OCI-LY7 (cell line): ENCODE measurements at regions not wholly inside any gene's neighbourhood (a gene's known extent, or its start where the extent isn't known, plus 50 kb on each side); places are given as distances from the start of the nearest gene placed in this dataset.

ENCODE experiments used
- EZH2phosphoT487 ChIP-seq: fragments of 200-600 bp; sonication (generic); IDR thresholded peaks from 2 replicates; pipeline ENCODE4 v1.6.1; 2018; ENCODE audit warnings: low read depth, borderline replicate concordance, mild to moderate bottlenecking, mixed run types, antibody characterized with exemption, low read length, moderate library complexity, mixed read lengths
- TF ChIP-seq, protein P1 (sequence below): fragments of 200-600 bp; sonication (generic); conservative IDR thresholded peaks from 2 replicates; pipeline ENCODE4 v1.5.1; 2014; ENCODE audit warnings: mild to moderate bottlenecking, antibody characterized with exemption, low read length, moderate library complexity, mixed read lengths

DNA sequence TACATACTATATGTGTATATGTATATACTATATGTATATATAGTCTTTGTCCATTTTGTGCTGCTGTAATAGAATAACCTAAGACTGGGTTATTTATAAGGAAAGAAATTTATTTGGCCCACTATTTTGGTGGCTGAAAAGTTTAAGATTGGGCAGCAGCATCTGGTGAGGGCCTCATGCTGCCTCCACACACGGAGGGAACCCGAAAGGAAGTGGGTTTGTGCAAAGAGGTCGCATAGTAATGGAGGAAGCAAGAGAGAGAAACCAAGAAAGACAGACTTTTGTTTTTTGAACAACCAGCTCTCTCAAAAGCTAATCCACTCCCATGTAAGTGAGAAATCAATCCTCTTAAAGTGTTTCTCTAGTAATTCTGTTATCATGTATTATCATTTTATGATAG is 1147.3 kb downstream of the NCAM2 start:
- TF ChIP-seq EZH2phosphoT487: no peak
- TF ChIP-seq, protein P1, sequence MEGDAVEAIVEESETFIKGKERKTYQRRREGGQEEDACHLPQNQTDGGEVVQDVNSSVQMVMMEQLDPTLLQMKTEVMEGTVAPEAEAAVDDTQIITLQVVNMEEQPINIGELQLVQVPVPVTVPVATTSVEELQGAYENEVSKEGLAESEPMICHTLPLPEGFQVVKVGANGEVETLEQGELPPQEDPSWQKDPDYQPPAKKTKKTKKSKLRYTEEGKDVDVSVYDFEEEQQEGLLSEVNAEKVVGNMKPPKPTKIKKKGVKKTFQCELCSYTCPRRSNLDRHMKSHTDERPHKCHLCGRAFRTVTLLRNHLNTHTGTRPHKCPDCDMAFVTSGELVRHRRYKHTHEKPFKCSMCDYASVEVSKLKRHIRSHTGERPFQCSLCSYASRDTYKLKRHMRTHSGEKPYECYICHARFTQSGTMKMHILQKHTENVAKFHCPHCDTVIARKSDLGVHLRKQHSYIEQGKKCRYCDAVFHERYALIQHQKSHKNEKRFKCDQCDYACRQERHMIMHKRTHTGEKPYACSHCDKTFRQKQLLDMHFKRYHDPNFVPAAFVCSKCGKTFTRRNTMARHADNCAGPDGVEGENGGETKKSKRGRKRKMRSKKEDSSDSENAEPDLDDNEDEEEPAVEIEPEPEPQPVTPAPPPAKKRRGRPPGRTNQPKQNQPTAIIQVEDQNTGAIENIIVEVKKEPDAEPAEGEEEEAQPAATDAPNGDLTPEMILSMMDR: no peak
